Left ventricle myocardium inferior (tissue), 1 donor: ENCODE measurements at regions not wholly inside any gene's neighbourhood (a gene's known extent, or its start where the extent isn't known, plus 50 kb on each side); places are given as distances from the start of the nearest gene placed in this dataset.

Experiments used
- DNase-seq: peaks from one replicate; pipeline ENCODE4 v3.0.0-alpha.2; 2020
- H3K27ac ChIP-seq: fragments of 200-600 bp; replicated peaks from 2 replicates; pipeline ENCODE4 v1.8.0; 2021
- H3K27me3 ChIP-seq: fragments of 200-600 bp; 2 replicates; pipeline ENCODE4 v1.8.0; 2021; ENCODE audit warnings: low read depth
- H3K36me3 ChIP-seq: fragments of 200-600 bp; 2 replicates; pipeline ENCODE4 v1.8.0; 2021
- H3K4me1 ChIP-seq: fragments of 200-600 bp; 2 replicates; pipeline ENCODE4 v1.8.0; 2021
- H3K4me3 ChIP-seq: fragments of 200-600 bp; 2 replicates; pipeline ENCODE4 v1.8.0; 2021; ENCODE audit warnings: mild to moderate bottlenecking, moderate library complexity
- H3K9me3 ChIP-seq: fragments of 200-600 bp; replicated peaks from 2 replicates; pipeline ENCODE4 v1.8.0; 2021
- intact Hi-C: fragments of 100-400 bp; cut with micrococcal nuclease; formaldehyde crosslinking; loops from one replicate; pipeline ENCODE4 v1.11.0; 2022
- TF ChIP-seq, protein P1 (sequence below): fragments of 200-600 bp; IDR thresholded peaks from 2 replicates; pipeline ENCODE4 v1.8.0; 2021; ENCODE audit warnings: antibody characterized with exemption, mild to moderate bottlenecking, borderline replicate concordance
- donor health status: DM: no; HTN: yes; CAD: no; lungs with severe emphysema.

DNA sequence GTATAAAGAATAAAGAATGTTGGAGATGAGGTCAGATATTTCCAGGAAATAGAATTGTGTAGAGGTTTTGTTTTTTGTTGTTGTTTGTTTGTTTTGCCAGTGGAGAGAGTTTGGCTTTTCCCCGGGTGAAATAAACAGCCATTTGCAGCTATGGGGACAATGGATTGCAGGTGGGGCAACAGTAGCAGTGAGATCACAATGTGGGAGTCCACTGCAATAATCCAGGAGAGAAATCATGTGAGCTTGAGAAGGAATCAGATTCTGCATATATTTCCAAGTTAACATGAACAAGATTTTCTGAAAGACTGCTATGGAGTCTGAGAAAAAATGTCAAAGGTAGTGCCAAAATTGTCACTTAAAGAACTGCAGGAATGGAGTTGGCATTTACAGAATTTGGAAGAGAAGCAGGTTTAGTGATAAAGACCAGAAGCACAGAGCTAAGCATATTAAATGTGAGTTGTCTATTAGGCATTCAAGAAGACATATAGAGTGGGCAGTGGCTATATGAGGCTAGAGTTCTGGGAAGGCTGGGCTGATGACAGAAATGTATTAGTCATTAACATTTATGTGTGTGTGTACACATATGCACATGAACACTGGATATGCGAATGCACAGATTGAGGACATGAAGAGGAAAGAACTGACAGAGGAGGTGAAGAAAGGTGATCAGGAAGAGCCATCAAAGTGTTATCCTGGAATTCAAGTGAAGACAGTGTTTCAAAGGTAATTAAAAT, 729.6 kb upstream of the PTBP2 start:
- DNase-seq = no peak
- no peak overlapping the region for H3K4me3 ChIP-seq
- H3K4me1 ChIP-seq = no peaks in the 10 kb centered on the region
- peaks cover 3% of the 10 kb centered on the region for H3K9me3 ChIP-seq
- H3K27ac ChIP-seq = no peak overlapping the region
- no peaks in the 10 kb centered on the region for H3K36me3 ChIP-seq
- TF ChIP-seq, protein P1, sequence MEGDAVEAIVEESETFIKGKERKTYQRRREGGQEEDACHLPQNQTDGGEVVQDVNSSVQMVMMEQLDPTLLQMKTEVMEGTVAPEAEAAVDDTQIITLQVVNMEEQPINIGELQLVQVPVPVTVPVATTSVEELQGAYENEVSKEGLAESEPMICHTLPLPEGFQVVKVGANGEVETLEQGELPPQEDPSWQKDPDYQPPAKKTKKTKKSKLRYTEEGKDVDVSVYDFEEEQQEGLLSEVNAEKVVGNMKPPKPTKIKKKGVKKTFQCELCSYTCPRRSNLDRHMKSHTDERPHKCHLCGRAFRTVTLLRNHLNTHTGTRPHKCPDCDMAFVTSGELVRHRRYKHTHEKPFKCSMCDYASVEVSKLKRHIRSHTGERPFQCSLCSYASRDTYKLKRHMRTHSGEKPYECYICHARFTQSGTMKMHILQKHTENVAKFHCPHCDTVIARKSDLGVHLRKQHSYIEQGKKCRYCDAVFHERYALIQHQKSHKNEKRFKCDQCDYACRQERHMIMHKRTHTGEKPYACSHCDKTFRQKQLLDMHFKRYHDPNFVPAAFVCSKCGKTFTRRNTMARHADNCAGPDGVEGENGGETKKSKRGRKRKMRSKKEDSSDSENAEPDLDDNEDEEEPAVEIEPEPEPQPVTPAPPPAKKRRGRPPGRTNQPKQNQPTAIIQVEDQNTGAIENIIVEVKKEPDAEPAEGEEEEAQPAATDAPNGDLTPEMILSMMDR = no peak
- H3K27me3 ChIP-seq = no peaks in the 10 kb centered on the region
- intact Hi-C loops = no loop called here

DNA sequence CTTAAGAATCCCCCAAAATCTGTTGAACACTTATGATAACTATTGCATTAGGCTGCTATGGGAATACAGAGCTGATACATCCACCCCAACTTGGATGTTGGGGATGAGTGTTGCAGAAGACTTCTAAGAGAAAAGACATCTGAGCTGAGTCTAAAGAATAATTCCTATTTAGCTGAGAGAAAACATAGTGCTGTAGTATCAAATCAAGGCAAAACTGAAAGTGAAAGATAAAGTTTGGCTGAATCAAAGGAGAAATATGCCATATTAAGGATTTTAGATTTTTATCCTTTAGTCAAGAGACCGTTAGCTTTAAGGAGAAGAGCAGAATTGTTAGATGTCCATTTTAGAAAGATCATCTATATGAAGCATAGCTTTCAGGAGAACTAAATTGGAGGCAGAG, 726.9 kb upstream of the PTBP2 start:
- peaks cover 3% of the 10 kb centered on the region for H3K9me3 ChIP-seq
- H3K4me1 ChIP-seq = no peaks in the 10 kb centered on the region
- TF ChIP-seq, protein P1 = no peak
- DNase-seq = no peak
- H3K27me3 ChIP-seq = no peaks in the 10 kb centered on the region
- intact Hi-C loops = no loop called here
- peak overlapping the region; percentile 12 for H3K4me3 ChIP-seq
- no peaks in the 10 kb centered on the region for H3K36me3 ChIP-seq
- no peak overlapping the region for H3K27ac ChIP-seq

DNA sequence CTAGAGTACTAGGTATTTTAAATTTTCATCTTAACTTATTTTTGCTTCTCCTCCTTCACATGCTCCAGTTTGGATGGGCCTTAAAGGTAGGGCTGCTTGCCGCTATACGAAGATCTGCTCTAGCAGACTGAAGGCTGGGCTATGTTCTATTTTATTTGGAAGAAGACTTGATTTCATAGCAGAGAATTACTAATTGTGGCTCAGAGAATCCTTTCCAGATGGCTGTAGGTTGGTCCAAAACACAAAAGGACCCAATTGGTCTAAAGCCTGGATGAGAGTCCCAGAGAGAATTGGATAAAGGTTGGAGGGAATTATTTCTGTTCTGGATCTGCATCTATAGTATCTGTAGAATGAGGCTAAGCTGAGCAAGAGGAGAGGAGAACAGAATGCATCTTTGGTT, 719.4 kb upstream of the PTBP2 start:
- no peak for DNase-seq
- TF ChIP-seq, protein P1 = no peak
- Histone ChIP-seq H3K27me3 (no peaks in the 10 kb centered on the region), H3K36me3 (no peaks in the 10 kb centered on the region), H3K4me3 (no peak overlapping the region), H3K27ac (no peak overlapping the region), H3K9me3 (peaks cover 3% of the 10 kb centered on the region), H3K4me1 (no peaks in the 10 kb centered on the region)
- intact Hi-C loops = no loop called here

DNA sequence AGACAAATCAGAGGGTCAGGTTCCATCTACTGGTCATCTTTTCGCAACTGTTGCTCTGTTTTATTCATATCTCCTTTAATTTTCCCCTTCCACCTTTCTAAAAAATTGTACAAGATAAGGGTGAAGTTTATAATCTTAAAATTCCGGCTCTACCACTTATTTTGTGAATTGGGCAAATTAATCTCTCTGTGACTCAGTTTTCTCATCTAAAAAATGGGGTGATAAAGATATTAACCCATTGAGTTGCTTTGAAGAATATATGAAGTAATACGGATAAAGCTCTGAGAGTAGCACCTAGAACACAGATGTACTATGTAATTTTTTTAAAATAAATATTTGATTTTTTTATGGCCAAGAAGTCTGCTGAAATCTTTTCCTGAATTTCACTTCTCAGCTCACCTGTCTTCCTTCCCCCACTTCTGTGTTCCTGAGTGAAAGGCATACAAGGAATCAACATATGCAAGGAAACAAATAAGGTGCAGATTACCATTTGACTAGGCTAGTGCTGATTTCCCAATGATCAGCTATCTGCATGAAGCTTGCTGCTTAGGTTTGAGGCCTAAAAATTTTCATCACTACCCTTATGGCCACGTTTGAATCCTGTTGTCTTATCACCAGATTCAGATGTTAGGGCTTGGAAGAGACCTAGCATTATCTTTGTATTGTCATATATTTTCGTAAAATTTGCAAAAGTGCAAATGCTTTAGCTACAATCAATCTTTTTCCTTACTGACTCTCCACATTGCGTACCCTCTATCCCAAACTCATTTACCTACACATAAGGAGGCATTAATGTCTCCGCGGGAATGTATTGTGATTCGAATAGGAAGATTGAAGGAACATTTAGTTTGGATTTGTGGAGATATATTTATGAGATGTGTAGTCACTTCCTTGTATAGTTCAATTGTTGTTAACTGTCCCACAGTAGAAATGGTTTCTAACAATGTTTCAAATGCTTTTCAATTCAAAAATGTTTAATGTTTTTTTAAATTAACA, 718.3 kb upstream of the PTBP2 start:
- no peaks in the 10 kb centered on the region for H3K27me3 ChIP-seq
- H3K9me3 ChIP-seq = peaks cover 3% of the 10 kb centered on the region
- TF ChIP-seq, protein P1 = no peak
- no peaks in the 10 kb centered on the region for H3K36me3 ChIP-seq
- DNase-seq = no peak
- H3K4me1 ChIP-seq = no peaks in the 10 kb centered on the region
- H3K4me3 ChIP-seq = no peak overlapping the region
- H3K27ac ChIP-seq = no peak overlapping the region
- intact Hi-C loops = no loop called here

DNA sequence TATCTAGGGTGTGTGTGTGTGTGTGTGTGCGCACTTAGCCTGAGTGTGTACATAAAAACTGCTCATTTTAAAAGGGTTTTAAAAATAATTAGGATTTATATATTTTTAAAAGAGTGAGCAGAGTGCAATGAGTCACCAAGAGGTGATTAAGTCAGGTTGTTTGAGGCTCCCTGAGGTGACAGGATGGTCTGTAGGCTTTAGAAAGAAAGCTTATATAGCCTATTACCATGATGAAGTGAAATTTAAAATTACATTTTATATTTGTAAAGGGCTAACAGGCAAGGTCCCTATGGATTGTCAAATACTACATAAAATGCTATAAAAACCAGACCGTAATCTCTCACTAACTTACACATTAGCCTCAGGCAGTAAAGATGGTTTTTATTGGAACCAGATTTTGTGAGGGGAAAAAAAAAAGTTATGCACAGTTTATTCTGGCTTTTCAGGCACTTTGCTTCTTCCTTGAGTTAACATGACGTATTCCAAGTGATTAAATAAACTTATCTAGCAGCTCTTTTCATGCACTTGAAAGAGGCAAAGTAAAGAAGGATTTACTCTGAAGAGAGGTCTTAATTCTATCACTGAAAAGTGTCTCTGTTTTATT, 711.7 kb upstream of the PTBP2 start:
- no peaks in the 10 kb centered on the region for H3K27me3 ChIP-seq
- no peaks in the 10 kb centered on the region for H3K36me3 ChIP-seq
- no peak for DNase-seq
- H3K4me3 ChIP-seq = no peak overlapping the region
- H3K27ac ChIP-seq = no peak overlapping the region
- TF ChIP-seq, protein P1 = no peak
- H3K4me1 ChIP-seq = no peaks in the 10 kb centered on the region
- intact Hi-C loops = no loop called here
- peaks cover 3% of the 10 kb centered on the region for H3K9me3 ChIP-seq
